ENCODE measurements at regions not wholly inside any gene's neighbourhood (a gene's known extent, or its start where the extent isn't known, plus 50 kb on each side); places are given as distances from the start of the nearest gene placed in this dataset.

GRCh38 chr1:209457401-209458125 is 126.0 kb upstream of the CAMK1G start:
- TF ChIP-seq EZH2 (IDR thresholded peaks at IDR 0.05; ENCODE audit: borderline replicate concordance, low read depth, low read length, severe bottlenecking): no peak
- TF ChIP-seq, protein P1, sequence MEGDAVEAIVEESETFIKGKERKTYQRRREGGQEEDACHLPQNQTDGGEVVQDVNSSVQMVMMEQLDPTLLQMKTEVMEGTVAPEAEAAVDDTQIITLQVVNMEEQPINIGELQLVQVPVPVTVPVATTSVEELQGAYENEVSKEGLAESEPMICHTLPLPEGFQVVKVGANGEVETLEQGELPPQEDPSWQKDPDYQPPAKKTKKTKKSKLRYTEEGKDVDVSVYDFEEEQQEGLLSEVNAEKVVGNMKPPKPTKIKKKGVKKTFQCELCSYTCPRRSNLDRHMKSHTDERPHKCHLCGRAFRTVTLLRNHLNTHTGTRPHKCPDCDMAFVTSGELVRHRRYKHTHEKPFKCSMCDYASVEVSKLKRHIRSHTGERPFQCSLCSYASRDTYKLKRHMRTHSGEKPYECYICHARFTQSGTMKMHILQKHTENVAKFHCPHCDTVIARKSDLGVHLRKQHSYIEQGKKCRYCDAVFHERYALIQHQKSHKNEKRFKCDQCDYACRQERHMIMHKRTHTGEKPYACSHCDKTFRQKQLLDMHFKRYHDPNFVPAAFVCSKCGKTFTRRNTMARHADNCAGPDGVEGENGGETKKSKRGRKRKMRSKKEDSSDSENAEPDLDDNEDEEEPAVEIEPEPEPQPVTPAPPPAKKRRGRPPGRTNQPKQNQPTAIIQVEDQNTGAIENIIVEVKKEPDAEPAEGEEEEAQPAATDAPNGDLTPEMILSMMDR (IDR thresholded peaks at IDR 0.05; ENCODE audit: borderline replicate concordance, extremely low read depth, low read length, poor library complexity, severe bottlenecking): no peak

Measured in DND-41 (cell line).